Left ventricle myocardium inferior (tissue), 1 donor: ENCODE measurements at regions not wholly inside any gene's neighbourhood (a gene's known extent, or its start where the extent isn't known, plus 50 kb on each side); places are given as distances from the start of the nearest gene placed in this dataset.

Experiments
- DNase-seq: peaks from one replicate; pipeline ENCODE4 v3.0.0-alpha.2; 2020
- H3K27ac ChIP-seq: fragments of 200-600 bp; replicated peaks from 2 replicates; pipeline ENCODE4 v1.8.0; 2021
- H3K27me3 ChIP-seq: fragments of 200-600 bp; 2 replicates; pipeline ENCODE4 v1.8.0; 2021; ENCODE audit warnings: low read depth
- H3K36me3 ChIP-seq: fragments of 200-600 bp; 2 replicates; pipeline ENCODE4 v1.8.0; 2021
- H3K4me1 ChIP-seq: fragments of 200-600 bp; 2 replicates; pipeline ENCODE4 v1.8.0; 2021
- H3K4me3 ChIP-seq: fragments of 200-600 bp; 2 replicates; pipeline ENCODE4 v1.8.0; 2021; ENCODE audit warnings: mild to moderate bottlenecking, moderate library complexity
- H3K9me3 ChIP-seq: fragments of 200-600 bp; replicated peaks from 2 replicates; pipeline ENCODE4 v1.8.0; 2021
- intact Hi-C: fragments of 100-400 bp; cut with micrococcal nuclease; formaldehyde crosslinking; loops from one replicate; pipeline ENCODE4 v1.11.0; 2022
- TF ChIP-seq, protein P1 (sequence below): fragments of 200-600 bp; IDR thresholded peaks from 2 replicates; pipeline ENCODE4 v1.8.0; 2021; ENCODE audit warnings: antibody characterized with exemption, mild to moderate bottlenecking, borderline replicate concordance
- donor health status: DM: no; HTN: yes; CAD: no; lungs with severe emphysema.

- peak; percentile 59 for DNase-seq
- peak overlapping the region; percentile 100 for H3K27ac ChIP-seq
- H3K4me1 ChIP-seq, result peaks cover 68% of the 10 kb centered on the region
- H3K27me3 ChIP-seq, result no peaks in the 10 kb centered on the region
- no peaks in the 10 kb centered on the region for H3K9me3 ChIP-seq
- intact Hi-C loops, result loop anchor here (5.0 kb wide), 1 partner anchor 71 kb away; no protein-coding TSS in a partner anchor
- H3K36me3 ChIP-seq, result no peaks in the 10 kb centered on the region
- peak overlapping the region; percentile 71 for H3K4me3 ChIP-seq
- TF ChIP-seq, protein P1, sequence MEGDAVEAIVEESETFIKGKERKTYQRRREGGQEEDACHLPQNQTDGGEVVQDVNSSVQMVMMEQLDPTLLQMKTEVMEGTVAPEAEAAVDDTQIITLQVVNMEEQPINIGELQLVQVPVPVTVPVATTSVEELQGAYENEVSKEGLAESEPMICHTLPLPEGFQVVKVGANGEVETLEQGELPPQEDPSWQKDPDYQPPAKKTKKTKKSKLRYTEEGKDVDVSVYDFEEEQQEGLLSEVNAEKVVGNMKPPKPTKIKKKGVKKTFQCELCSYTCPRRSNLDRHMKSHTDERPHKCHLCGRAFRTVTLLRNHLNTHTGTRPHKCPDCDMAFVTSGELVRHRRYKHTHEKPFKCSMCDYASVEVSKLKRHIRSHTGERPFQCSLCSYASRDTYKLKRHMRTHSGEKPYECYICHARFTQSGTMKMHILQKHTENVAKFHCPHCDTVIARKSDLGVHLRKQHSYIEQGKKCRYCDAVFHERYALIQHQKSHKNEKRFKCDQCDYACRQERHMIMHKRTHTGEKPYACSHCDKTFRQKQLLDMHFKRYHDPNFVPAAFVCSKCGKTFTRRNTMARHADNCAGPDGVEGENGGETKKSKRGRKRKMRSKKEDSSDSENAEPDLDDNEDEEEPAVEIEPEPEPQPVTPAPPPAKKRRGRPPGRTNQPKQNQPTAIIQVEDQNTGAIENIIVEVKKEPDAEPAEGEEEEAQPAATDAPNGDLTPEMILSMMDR, result no peak
Measured at GRCh38 chr1:207962716-207963426, 51.9 kb upstream of the CD34 start.
